ENCODE measurements at regions not wholly inside any gene's neighbourhood (a gene's known extent, or its start where the extent isn't known, plus 50 kb on each side); places are given as distances from the start of the nearest gene placed in this dataset.

- Mint-ChIP-seq H3K9me3 (no peaks in the 10 kb centered on the region), H3K27me3 (peaks cover 3% of the 10 kb centered on the region), H3K36me3 (ENCODE audit: low read depth) (no peaks in the 10 kb centered on the region), H3K4me3 (no peak overlapping the region), H3K4me1 (no peaks in the 10 kb centered on the region), H3K27ac (no peak overlapping the region)
- DNase-seq: no peak
- POLR2A ChIA-PET: no interaction called here
- CTCF ChIA-PET: no interaction called here
These were observed 94.8 kb upstream of the SORCS3 start for GRCh38 chr10:104546336-104546735.

DNA sequence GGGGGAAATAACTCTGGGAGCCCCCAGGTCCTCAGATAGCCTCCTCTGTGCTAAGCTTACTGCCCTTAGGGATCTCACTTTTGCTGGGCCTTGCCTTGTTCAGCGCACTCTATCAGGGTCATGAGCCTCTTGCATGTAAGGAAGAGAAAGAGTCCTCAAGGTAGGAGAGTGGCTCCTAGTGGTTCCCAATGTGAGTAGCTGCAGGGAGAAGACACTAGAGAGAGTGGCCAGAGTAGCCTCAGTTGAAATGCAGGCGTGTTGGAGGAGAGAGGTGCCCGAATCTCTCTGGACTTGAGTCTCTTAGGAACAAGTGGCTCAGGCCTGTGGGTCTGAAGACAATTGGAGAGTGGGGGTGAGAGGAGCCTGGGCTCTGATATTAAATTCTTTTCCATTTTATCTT, 94.3 kb upstream of the SORCS3 start:
- no peak for DNase-seq
- H3K27ac Mint-ChIP-seq: no peak overlapping the region
- ChIA-PET CTCF (no interaction called here), POLR2A (no interaction called here)
- H3K4me3 Mint-ChIP-seq: no peak overlapping the region
- H3K36me3 Mint-ChIP-seq (ENCODE audit: low read depth): no peaks in the 10 kb centered on the region
- peaks cover 3% of the 10 kb centered on the region for H3K27me3 Mint-ChIP-seq
- no peaks in the 10 kb centered on the region for H3K4me1 Mint-ChIP-seq
- H3K9me3 Mint-ChIP-seq: no peaks in the 10 kb centered on the region

GRCh38 chr10:104548090-104548489, 93.0 kb upstream of the SORCS3 start:
- H3K27ac Mint-ChIP-seq: no peak overlapping the region
- H3K9me3 Mint-ChIP-seq: no peaks in the 10 kb centered on the region
- POLR2A ChIA-PET: no interaction called here
- no peaks in the 10 kb centered on the region for H3K4me1 Mint-ChIP-seq
- no peak for DNase-seq
- H3K27me3 Mint-ChIP-seq: peaks cover 3% of the 10 kb centered on the region
- no peak overlapping the region for H3K4me3 Mint-ChIP-seq
- CTCF ChIA-PET: no interaction called here
- H3K36me3 Mint-ChIP-seq (ENCODE audit: low read depth): no peaks in the 10 kb centered on the region

DNA sequence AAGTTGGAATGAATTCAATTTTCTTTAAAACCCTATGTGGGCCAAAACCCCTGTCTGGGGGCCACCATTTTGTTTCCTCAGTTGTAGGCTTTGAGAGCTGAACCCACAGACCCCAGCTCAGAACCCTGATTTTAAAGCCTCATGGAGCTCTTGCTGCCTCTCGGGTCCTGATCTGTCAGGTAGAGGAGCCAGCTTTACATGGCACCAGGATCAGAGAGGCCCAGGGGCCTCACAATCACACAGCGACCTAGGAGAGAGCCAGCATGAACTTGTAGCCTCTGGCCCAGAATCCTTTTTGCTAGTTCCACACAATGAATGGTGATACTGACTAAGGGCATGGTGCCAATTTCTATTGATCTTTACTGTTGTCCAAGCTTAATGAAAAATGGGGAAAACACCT, 84.3 kb upstream of the SORCS3 start:
- H3K4me3 Mint-ChIP-seq: no peak overlapping the region
- no peaks in the 10 kb centered on the region for H3K9me3 Mint-ChIP-seq
- ChIA-PET POLR2A (no interaction called here), CTCF (no interaction called here)
- H3K27me3 Mint-ChIP-seq: peaks cover 4% of the 10 kb centered on the region
- H3K27ac Mint-ChIP-seq: no peak overlapping the region
- no peaks in the 10 kb centered on the region for H3K36me3 Mint-ChIP-seq (ENCODE audit: low read depth)
- DNase-seq: no peak
- H3K4me1 Mint-ChIP-seq: no peaks in the 10 kb centered on the region

DNA sequence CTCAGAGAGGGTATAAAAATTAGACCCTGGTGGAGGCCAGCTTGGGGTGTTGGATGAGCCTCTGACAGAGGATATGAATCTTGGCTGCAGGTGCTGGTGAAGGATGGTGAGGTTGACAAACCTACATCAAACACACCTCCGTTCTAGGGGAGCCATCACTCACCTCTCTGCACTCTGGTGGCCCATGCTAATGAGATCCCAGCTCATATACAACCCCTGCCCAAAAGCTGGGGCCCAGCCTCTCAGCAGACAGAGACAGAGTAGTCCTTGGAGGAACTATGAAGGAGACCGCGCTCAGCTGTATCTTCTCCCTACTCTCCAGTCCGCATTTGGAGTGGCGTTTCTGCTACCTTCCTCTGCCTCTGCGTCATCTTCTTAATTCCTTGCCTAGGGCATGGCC, 83.1 kb upstream of the SORCS3 start:
- ChIA-PET POLR2A (no interaction called here), CTCF (no interaction called here)
- Mint-ChIP-seq H3K4me3 (no peak overlapping the region), H3K27ac (no peak overlapping the region), H3K27me3 (peaks cover 8% of the 10 kb centered on the region), H3K4me1 (no peaks in the 10 kb centered on the region), H3K9me3 (no peaks in the 10 kb centered on the region), H3K36me3 (ENCODE audit: low read depth) (no peaks in the 10 kb centered on the region)
- DNase-seq: no peak

- H3K36me3 Mint-ChIP-seq (ENCODE audit: low read depth): no peaks in the 10 kb centered on the region
- CTCF ChIA-PET: no interaction called here
- no peak for DNase-seq
- POLR2A ChIA-PET: no interaction called here
- H3K9me3 Mint-ChIP-seq: no peaks in the 10 kb centered on the region
- H3K4me1 Mint-ChIP-seq: no peaks in the 10 kb centered on the region
- H3K27me3 Mint-ChIP-seq: peaks cover 15% of the 10 kb centered on the region
- no peak overlapping the region for H3K27ac Mint-ChIP-seq
- no peak overlapping the region for H3K4me3 Mint-ChIP-seq
These were observed 81.2 kb upstream of the SORCS3 start for GRCh38 chr10:104559935-104560334.

DNA sequence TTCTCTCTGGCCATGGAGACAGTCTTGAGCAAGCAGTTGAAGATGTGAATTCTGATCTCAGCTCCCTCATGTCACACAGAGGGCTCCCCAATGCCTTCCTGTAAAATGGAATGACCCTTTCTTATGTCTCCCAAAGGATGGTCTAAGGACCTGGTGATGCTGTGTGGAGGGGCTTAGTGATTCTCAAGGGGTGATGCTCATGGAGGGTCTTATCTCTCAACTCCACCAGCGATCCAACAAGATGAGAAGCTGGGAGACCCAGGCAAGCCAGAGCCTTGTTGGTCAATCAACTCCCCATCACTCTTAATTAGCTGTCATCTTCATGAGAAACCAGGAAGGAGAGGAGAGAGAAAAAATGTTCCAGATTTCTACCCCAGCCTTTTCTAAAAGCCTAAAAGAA, 78.0 kb upstream of the SORCS3 start:
- no peak for DNase-seq
- Mint-ChIP-seq H3K4me3 (no peak overlapping the region), H3K36me3 (ENCODE audit: low read depth) (no peaks in the 10 kb centered on the region), H3K9me3 (no peaks in the 10 kb centered on the region), H3K4me1 (no peaks in the 10 kb centered on the region), H3K27ac (no peak overlapping the region), H3K27me3 (peaks cover 15% of the 10 kb centered on the region)
- POLR2A ChIA-PET: no interaction called here
- CTCF ChIA-PET: no interaction called here

GRCh38 chr10:104563548-104563947, 77.5 kb upstream of the SORCS3 start:
- POLR2A ChIA-PET: no interaction called here
- H3K4me1 Mint-ChIP-seq: no peaks in the 10 kb centered on the region
- CTCF ChIA-PET: no interaction called here
- no peaks in the 10 kb centered on the region for H3K9me3 Mint-ChIP-seq
- no peak overlapping the region for H3K4me3 Mint-ChIP-seq
- DNase-seq: no peak
- no peak overlapping the region for H3K27ac Mint-ChIP-seq
- peaks cover 15% of the 10 kb centered on the region for H3K27me3 Mint-ChIP-seq
- H3K36me3 Mint-ChIP-seq (ENCODE audit: low read depth): no peaks in the 10 kb centered on the region

GRCh38 chr10:104574427-104574826, 66.7 kb upstream of the SORCS3 start:
- Mint-ChIP-seq H3K4me1 (no peaks in the 10 kb centered on the region), H3K36me3 (ENCODE audit: low read depth) (no peaks in the 10 kb centered on the region), H3K27me3 (peaks cover 12% of the 10 kb centered on the region), H3K4me3 (no peak overlapping the region), H3K9me3 (no peaks in the 10 kb centered on the region), H3K27ac (no peak overlapping the region)
- DNase-seq: no peak
- ChIA-PET POLR2A (no interaction called here), CTCF (no interaction called here)

GRCh38 chr10:104574838-104575237, 66.3 kb upstream of the SORCS3 start:
- ChIA-PET POLR2A (no interaction called here), CTCF (no interaction called here)
- no peaks in the 10 kb centered on the region for H3K4me1 Mint-ChIP-seq
- peaks cover 12% of the 10 kb centered on the region for H3K27me3 Mint-ChIP-seq
- H3K36me3 Mint-ChIP-seq (ENCODE audit: low read depth): no peaks in the 10 kb centered on the region
- no peak overlapping the region for H3K27ac Mint-ChIP-seq
- no peak overlapping the region for H3K4me3 Mint-ChIP-seq
- no peak for DNase-seq
- no peaks in the 10 kb centered on the region for H3K9me3 Mint-ChIP-seq

GRCh38 chr10:104576611-104577010, 64.5 kb upstream of the SORCS3 start:
- H3K27ac Mint-ChIP-seq: no peak overlapping the region
- H3K4me1 Mint-ChIP-seq: no peaks in the 10 kb centered on the region
- no peaks in the 10 kb centered on the region for H3K9me3 Mint-ChIP-seq
- H3K36me3 Mint-ChIP-seq (ENCODE audit: low read depth): no peaks in the 10 kb centered on the region
- ChIA-PET POLR2A (no interaction called here), CTCF (no interaction called here)
- peaks cover 10% of the 10 kb centered on the region for H3K27me3 Mint-ChIP-seq
- no peak for DNase-seq
- no peak overlapping the region for H3K4me3 Mint-ChIP-seq

- Mint-ChIP-seq H3K27me3 (peaks cover 8% of the 10 kb centered on the region), H3K36me3 (ENCODE audit: low read depth) (no peaks in the 10 kb centered on the region), H3K4me1 (no peaks in the 10 kb centered on the region), H3K4me3 (no peak overlapping the region), H3K27ac (no peak overlapping the region), H3K9me3 (no peaks in the 10 kb centered on the region)
- ChIA-PET POLR2A (no interaction called here), CTCF (no interaction called here)
- no peak for DNase-seq
These were observed 63.9 kb upstream of the SORCS3 start for GRCh38 chr10:104577163-104577562.

- no peaks in the 10 kb centered on the region for H3K4me1 Mint-ChIP-seq
- POLR2A ChIA-PET: no interaction called here
- H3K9me3 Mint-ChIP-seq: no peaks in the 10 kb centered on the region
- DNase-seq: no peak
- H3K27me3 Mint-ChIP-seq: peaks cover 4% of the 10 kb centered on the region
- no peak overlapping the region for H3K27ac Mint-ChIP-seq
- no peaks in the 10 kb centered on the region for H3K36me3 Mint-ChIP-seq (ENCODE audit: low read depth)
- CTCF ChIA-PET: no interaction called here
- H3K4me3 Mint-ChIP-seq: no peak overlapping the region
These were observed 63.1 kb upstream of the SORCS3 start for GRCh38 chr10:104577861-104578521.

- ChIA-PET CTCF (no interaction called here), POLR2A (no interaction called here)
- H3K36me3 Mint-ChIP-seq (ENCODE audit: low read depth): no peaks in the 10 kb centered on the region
- H3K27ac Mint-ChIP-seq: no peak overlapping the region
- no peaks in the 10 kb centered on the region for H3K9me3 Mint-ChIP-seq
- no peak for DNase-seq
- no peak overlapping the region for H3K4me3 Mint-ChIP-seq
- H3K4me1 Mint-ChIP-seq: no peaks in the 10 kb centered on the region
- peaks cover 4% of the 10 kb centered on the region for H3K27me3 Mint-ChIP-seq
These were observed 62.4 kb upstream of the SORCS3 start for GRCh38 chr10:104578671-104579070.

GRCh38 chr10:104579136-104579535, 62.0 kb upstream of the SORCS3 start:
- H3K4me3 Mint-ChIP-seq: no peak overlapping the region
- peaks cover 4% of the 10 kb centered on the region for H3K27me3 Mint-ChIP-seq
- H3K9me3 Mint-ChIP-seq: no peaks in the 10 kb centered on the region
- no peaks in the 10 kb centered on the region for H3K4me1 Mint-ChIP-seq
- CTCF ChIA-PET: interaction anchor here (1.1 kb wide), 1 partner anchor 12 kb away, joined by 4 read pairs; no protein-coding TSS in a partner anchor
- POLR2A ChIA-PET: no interaction called here
- no peak for DNase-seq
- H3K36me3 Mint-ChIP-seq (ENCODE audit: low read depth): no peaks in the 10 kb centered on the region
- no peak overlapping the region for H3K27ac Mint-ChIP-seq
